Testis (tissue), 2 donors: ENCODE measurements at regions not wholly inside any gene's neighbourhood (a gene's known extent, or its start where the extent isn't known, plus 50 kb on each side); places are given as distances from the start of the nearest gene placed in this dataset.

Experiments used
- POLR2A ChIP-seq: fragments of 450-650 bp; IDR thresholded peaks from one replicate; pipeline ENCODE4 v1.6.1; 2017; ENCODE audit warnings: antibody characterized with exemption, mild to moderate bottlenecking, moderate library complexity
- TF ChIP-seq, protein P1 (sequence below), 3 experiments: fragments of 450-650 bp in 2 of 3; fragments of 200-600 bp in 1 of 3; sonication (generic) in 1 of 3; IDR thresholded peaks; one replicate each; pipeline ENCODE4 v1.5.1; 2016 to 2019; ENCODE audit warnings: antibody characterized with exemption in 3 of 3, mild to moderate bottlenecking in 2 of 3, moderate library complexity in 1 of 3

DNA sequence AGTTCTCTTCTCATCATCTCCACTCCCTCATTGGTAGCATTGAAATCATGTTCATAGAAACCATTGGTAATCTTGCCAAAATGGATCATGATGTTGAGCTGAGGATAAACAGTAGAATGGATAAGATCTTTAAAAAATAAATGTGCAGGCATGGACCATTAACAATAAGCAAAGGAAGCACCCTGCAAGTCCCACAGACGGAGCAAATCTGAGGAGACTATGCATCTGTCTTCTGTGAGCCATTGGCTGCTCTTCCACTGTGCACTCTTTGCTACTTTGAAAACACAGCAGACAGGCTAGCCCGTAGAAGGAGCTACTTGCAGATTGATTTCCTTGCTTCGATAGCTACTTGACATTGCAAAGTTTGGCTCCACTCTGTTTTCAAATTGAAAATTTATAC, 535.0 kb downstream of the PKHD1 start:
- TF ChIP-seq POLR2A, result no peak
- TF ChIP-seq, protein P1, sequence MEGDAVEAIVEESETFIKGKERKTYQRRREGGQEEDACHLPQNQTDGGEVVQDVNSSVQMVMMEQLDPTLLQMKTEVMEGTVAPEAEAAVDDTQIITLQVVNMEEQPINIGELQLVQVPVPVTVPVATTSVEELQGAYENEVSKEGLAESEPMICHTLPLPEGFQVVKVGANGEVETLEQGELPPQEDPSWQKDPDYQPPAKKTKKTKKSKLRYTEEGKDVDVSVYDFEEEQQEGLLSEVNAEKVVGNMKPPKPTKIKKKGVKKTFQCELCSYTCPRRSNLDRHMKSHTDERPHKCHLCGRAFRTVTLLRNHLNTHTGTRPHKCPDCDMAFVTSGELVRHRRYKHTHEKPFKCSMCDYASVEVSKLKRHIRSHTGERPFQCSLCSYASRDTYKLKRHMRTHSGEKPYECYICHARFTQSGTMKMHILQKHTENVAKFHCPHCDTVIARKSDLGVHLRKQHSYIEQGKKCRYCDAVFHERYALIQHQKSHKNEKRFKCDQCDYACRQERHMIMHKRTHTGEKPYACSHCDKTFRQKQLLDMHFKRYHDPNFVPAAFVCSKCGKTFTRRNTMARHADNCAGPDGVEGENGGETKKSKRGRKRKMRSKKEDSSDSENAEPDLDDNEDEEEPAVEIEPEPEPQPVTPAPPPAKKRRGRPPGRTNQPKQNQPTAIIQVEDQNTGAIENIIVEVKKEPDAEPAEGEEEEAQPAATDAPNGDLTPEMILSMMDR (IDR thresholded peaks at IDR 0.05), result no peak
